Astrocyte of the hippocampus (primary cell): ENCODE measurements at regions not wholly inside any gene's neighbourhood (a gene's known extent, or its start where the extent isn't known, plus 50 kb on each side); places are given as distances from the start of the nearest gene placed in this dataset.
A peak's percentile ranks its signal among the peaks of the same experiment; 100 is the strongest.
"Not testable (repeated sequence)": the region's sequence is repeated elsewhere in the genome, so short reads cannot be mapped to it uniquely, and the experiment has no call there.

Experiments used
- DNase-seq: peaks from one replicate; pipeline ENCODE4 v3.0.0; 2011; ENCODE audit warnings: low read depth, low spot score

DNA sequence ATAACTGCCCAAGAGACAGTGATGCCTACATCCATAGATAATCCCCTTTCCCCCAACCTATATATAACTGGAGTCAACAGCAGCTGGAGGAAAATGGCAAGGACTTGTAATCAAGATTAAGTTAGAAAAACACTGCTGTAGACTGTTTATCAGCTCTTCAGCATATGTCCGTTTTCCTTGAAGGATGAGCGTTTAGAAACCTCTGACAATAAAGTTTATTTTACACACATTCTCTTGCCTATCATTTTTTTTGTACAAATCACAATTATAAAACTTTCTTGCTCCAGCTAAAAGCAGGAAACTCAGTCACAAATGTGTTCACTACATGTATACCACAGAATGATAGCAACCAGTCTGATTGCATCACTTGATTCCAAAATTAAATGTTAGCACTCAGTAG is 50.8 kb downstream of the PPIAL4G start:
- DNase-seq: not testable (repeated sequence)

DNA sequence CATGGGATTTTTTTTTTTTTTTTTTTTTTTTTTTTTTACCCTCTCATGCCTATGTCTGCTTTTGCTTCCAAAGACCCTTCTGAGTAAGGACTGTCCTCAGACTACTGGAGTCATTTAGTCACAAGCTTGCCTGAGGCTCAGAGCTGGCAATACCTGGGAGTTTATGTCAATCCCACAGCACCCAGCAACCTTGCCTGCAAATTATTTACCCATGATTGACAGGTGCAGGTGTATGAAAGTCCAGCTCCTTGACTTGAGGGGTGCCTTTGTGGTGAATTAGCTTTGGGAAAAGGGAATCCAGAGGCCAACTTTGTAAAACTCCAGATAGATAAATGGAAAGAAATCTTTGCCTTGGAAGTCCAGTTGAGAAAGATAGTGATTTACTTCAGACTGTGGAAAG is 53.2 kb downstream of the PPIAL4G start:
- DNase-seq: not testable (repeated sequence)

DNA sequence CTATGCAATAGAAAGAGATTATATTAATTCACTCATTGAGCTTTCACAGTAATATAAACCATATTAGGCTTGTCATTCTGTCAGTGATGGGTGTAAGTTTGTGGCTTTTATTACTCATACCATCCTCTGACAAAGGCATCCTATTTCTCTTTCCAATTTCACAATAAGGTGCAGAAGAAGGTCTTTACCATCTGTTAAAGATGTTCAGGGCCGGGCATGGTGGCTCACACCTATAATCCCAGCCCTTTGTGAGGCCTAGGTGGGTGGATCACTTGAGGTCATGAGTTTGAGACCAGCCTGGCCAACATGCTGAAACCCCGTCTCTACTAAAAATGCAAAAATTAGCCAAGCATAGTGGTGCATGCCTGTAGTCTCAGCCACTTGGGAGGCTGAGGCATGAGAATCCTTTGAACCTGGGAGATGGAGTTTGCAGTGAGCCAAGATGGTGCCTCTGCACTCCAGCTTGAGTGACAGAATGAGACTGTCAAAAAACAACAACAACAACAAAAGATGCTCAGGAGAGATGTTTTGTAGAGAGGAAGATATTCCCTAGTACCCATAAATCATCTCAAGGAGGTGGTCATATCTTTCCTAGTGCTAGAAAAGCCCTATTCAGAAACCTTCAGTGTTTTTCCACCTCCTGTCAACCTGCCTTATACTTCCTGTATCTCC is 56.0 kb downstream of the PPIAL4G start:
- not testable (repeated sequence) for DNase-seq

DNA sequence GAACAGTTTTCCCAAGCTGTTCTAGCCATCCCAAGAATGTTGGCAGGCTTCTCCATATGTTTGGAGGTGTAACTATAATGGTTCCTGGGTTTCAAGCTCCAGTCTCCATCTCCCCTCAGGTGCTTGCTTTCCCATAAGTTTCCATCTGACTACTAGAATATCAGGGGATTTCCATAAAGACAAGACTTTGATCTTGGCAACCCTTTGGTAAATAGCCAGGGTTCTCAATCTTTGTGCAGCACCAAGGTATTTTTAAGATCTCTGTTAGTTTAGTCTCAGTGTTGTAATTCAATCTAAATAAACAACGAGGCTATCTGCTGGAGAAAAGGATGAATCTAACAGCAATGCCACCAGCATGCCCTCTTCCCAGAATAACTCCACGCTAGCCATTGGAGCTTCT is 56.7 kb downstream of the PPIAL4G start:
- not testable (repeated sequence) for DNase-seq

DNA sequence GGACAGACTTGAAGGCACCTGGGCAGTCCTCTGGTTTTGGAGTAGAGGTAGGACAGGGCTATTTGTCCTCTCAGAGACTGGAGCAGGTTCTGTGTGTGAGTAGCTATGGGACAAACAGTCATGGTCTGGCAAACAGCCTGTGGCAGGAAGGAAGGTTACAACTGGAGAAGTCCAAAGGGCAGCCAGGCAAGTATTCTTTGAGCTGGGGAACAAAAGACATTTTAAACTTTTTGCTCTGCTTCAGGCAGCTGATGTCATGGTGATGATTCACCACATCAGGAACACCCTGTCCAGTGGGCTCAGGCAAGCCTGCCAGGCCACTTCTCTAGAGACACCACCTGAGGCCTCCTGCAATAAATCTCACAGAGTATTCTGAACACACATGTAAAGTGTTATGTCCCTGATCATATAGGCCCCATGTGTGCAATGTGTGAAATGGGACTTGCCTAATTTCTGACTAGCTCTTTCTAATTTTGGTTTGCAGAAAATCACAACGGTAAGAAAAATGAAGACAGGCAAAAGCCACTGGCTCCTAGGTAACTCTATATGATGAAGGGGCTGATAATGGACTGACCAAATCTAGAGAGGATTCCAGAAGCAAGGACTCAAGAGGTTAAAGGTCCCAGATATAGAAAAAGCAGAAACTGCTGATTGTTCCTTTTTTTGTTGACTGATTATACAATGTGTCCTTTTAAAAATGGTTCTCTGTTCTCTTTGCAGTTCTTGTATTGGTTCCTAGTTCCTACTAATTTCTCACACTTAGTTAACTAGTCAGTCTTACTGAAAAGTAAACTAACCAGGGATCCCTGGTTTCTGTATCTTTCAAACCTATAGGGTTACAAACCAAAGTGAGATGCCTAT is 58.7 kb downstream of the PPIAL4G start:
- DNase-seq: peak; percentile 65

DNA sequence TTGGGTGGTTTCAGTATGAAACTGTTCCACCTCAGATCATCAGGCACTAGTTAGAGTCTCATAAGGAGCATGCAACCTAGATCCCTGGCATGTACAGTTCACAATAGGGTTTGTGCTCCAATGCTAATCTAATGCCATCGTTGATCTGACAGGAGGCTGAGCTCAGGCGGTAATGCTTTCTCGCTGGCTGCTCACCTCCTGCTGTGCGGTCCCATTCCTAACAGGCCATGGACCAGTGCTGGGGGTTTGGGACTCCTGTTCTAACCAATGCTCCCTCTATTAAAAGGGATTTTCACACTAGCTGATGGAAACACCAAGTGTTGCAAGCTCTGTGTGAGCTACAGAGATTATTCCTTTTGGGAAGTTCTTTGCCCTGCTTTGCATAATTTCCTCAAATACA is 60.2 kb downstream of the PPIAL4G start:
- not testable (repeated sequence) for DNase-seq

DNA sequence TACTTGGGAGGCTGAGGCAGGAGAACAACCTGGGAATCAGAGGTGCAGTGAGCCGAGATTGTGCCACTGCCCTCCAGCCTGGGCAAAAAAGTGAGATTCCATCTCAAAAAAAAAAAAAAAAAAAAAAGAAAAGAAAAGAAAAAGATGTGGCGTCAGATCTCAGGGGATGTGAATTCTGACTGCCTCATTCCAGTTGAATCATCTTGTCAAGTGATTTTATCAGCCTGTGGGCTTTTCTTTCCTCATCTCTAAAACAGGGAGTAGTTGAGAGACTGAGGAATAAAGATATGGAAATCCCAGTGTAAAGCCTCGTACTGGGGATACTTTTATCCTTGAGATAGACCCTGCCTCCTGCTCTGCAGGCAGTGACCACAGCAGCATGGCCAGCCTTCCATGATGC is 65.9 kb downstream of the PPIAL4G start:
- not testable (repeated sequence) for DNase-seq

DNA sequence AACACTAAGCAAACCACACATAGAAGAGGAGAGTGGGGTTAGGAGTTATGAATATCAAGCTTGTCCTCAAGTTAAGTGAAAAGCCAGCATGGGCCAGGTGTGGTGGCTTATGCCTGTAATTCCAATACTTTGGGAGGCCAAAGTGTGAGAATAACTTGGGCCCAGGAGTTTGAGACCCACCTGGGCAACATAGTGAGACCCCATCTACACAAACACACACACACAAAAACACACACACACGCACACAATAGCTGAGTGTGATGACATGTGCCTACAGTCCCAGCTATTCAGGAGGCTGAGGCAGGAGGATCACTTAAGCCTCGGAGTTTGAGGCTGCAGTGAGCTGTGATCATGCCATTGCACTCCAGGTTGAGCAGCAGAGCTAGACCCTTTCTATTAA is 69.7 kb downstream of the PPIAL4G start:
- DNase-seq: not testable (repeated sequence)

DNA sequence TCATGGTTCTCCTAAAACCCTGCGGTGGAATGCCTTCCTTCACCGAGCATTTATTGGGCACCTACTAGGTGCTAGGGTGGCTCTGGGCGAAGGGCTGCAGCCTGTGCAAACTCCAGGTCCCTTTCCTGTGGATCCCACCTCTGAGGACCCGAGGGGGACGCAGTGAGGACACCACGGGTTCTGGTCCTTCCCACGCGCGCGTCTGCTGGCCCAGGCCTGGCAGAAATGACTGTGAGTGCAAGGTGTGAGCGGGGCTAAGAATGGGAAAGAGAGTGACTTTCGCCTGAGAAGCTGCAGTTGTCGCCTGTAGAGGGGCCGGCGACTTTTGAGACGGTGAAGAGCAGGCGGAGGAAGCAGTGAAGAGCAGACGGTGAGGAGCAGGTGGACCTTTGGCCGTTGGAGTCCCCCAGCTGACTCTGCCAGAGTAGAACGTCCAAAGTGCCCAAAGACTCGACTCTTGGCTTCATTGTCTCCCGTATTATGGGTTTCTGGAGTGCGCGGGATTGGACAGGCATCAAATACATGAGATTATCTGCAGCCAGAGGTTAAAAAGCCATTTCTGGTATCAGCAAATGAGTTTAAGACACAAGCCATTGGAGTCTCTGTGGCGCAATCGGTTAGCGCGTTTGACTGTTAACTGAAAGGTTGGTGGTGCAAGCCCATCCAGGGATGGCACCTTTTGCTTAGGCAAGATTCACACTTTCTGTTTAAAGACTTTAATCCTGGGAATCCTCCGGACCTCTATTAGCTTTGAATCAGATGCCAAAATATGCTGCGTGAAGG is 78.1 kb downstream of the PPIAL4G start:
- DNase-seq: not testable (repeated sequence)

DNA sequence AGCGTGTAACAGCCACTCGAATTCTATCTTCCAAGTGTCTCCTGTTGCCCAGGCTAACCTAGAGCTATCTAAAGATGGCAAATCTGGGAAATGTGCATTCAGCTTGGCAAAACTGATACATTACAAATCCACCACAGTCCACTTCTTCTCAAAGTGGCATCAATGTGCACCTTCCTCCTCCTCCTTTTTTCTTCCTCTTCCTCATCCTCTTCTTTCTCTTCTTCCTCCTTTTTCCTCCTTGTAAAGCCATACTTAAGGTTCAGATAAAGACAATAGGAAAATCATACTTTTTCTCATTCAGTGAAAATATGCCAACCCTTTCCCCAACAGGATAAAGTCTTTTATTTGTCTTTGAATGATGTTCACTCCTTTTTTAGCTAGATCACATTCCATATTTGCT is 79.2 kb downstream of the PPIAL4G start:
- not testable (repeated sequence) for DNase-seq

DNA sequence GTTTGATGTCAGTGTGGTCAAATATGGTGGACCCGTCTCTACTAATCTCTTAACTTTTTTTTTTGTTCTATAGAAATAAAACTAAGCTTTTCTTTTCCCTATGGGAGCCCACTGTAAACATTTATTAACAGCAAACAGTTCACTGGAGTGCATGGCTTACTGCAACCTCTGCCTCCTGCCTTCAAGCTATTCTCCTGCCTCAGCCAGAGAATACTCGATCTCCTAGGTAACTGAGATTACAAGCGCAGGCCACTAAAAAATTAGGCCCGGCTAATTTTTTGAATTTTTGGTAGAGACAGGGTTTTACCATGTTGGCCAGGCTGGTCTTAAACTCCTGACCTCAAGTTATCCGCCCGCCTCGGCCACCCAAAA is 80.0 kb downstream of the PPIAL4G start:
- DNase-seq: peak; percentile 17

DNA sequence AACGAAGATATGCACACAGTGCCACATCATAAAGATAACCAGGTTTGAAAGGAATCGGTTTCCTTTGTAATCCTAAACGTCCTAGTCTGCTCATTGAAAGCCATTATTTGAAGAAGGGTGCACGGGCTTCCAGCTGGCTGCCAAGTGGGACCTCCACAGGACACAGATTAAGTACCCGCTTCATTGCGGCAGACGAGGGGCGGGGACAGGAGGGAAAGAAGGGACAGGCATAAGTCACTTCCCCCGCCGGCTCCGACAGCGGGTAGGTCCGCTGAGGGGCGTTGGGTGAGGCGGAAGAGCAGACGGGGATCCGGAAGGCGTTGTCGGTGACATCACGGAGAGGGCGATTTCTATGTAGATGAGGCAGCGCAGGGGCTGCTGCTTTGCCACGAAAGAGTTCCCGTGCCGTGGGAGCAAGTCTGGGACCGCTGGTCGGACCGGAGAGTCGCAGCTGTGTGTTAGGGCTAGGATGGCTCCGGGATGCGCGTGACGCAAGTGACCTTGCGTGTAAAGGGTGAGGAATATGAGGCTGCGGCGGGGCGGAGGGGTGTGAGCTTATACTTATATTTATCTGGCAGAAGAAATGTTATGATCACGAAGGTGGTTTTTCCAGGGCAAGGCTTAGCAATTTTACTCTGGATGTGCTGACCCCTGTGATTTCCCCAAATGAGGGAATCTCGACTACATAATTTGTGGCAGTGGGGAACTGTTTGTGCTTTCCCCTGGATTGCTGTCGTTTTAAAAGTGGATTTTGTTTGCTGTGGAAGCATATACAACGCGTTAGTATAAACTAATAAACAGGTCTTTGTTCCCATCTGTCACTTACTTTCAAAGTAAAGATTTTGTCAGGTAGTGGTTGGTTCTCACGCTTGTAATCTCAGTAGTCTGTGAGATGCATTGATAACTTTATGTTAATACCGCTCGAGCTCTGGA is 80.7 kb downstream of the PPIAL4G start:
- peak; percentile 73 for DNase-seq

DNA sequence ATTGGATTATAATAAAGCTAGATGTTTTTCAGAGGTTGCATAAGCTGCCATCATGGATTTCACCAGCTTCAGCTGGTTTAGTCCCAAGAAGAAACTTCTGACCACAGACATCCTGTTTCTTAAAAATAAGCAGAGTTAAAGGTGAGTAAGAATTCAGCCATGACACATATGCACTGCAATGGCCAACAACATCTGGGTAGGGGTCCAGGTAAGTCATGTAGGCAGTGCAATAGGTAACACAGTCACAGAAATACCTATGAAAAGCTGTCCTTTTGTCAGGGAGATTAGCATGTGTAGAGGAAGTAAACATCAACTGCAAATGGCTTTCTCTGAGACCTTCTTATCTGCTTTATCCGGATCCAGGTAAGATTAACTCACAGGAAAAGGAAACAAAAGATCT is 85.6 kb downstream of the PPIAL4G start:
- DNase-seq: not testable (repeated sequence)

DNA sequence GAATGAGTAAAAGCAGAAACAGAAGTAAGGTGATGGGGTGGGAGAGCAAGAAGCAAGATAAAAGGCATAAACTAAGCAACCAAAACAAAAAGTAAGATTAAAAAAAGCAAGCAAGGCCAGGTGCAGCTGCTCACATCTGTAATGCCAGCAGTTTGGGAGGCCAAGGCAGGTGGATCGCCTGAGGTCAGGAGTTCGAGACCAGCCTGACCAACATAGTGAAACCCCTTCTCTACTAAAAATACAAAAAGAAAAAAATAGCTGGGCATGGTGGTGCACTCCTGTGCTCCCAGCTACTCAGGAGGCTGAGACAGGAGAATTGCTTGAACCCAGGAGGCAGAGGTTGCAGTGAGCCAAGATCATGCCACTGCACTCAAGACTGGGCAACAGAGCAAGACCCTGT is 90.6 kb downstream of the PPIAL4G start:
- not testable (repeated sequence) for DNase-seq

DNA sequence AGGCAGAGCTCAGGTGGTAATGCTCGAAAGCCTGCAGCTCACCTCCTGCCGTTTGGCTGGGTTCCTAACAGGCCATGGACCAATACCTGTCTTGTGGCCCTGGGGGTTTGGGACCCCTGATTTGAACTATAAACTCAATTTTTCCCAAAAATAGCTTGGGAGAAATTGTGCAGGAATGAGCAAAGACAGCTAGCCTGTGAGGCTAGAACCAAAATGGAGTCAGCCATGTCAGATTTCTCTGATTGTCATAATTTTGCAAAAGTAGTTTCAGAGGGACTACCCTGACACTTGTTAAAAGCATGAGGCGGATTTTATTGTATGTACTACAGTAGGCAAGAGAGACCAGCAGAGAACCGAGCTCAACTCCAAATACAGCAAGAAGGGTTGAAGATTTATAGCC is 91.8 kb downstream of the PPIAL4G start:
- not testable (repeated sequence) for DNase-seq

DNA sequence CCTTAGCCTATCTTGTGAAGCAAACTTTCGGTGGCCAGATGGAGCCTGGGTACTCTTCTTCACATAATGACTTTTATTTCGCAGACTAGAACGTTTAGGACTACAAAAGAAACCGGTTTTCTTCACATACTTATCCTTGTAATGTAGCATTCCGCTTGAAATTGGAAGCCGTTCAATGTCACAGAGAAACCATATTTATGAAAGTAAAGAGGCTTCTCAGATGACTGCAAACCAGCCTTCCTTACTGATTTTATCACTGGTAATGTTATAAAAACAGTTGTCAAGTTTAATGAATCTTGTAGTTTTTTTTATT is 94.1 kb downstream of the PPIAL4G start:
- DNase-seq: no peak

DNA sequence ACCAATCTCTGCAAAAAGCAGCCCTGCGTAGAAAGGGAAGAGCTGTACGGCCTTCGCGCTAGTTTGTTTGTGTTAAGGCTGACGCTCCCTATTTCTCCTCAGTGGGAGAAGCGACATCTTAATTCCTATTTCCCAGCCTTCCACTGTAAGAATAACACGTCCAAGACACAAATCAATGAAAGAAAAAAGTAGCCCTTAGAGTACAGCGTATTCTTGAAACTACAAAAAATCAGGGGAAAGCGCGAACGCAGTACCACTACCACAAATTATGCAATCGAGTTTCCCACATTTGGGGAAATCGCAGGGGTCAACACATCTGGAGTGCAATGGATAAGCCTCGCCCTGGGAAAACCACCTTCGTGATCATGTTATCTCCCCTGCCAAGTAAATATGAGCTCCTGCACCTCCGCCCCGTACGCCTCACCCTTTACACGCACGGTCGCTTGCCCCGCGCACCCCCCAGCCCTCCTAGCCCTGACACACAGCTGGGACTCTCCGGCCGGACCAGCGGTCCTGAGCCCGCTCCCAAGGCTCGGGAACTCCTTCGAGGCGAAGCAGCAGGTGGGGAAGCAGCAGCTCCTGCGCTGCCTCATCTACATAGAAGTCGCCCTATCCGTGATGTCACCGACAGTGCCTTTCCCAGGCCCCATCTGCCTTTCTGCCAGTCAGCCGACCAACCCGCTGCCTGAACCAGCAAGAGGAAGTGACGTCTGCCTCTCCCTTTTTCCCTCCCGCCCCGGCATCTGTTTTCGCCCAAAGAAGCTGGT is 94.7 kb downstream of the PPIAL4G start:
- peak; percentile 92 for DNase-seq

DNA sequence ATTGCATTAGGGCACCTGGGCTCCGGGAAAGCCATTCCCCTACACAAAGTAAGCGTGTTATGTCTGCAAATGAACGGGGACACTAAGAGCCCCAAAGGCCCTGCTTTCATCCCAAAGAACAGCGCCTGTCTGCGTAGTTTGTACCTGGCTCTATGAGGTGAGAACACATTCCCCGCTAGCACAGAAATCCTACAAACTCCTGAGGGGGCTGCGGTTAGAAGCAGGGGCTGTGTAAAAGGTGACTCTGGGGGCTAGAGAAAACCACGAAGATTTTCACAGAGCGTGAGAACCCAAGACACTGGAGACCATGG is 95.2 kb downstream of the PPIAL4G start:
- DNase-seq: not testable (repeated sequence)

DNA sequence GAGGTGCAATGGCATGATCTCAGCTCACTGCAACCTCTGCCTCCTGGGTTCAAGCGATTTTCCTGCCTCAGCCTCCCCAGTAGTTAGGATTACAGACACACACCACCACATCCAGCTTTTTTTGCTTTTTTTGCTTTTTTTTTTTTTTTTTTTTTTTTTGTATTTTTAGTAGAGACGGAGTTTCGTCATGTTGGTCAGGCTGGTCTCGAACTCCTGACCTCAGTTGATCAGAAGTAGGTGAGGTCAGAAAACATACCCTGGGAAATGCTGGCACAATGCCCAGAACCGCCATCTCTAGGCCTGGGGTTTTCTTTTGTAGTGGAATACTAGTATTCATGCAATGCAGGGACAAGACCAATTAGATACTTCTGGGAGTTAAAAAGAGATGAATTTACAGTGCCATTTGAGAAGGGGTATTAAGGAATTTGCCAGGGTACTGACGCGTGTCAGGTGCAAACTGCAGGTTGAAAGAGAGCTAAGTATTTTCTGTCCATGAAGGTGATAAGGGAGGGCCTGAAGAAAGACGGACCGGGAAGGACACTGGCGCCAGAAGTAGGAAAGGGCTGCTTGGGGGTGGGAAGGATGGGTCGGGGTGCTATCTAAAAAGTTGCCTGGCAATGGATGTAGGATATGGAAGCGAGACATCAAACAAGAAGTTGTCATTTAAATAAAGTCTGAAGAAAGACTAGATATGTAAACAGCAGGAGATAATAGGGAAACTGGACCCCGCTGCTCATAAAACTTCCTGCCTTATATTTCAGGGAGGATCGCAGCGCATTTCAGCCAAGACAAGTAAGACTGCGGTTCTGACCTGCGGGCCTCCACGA is 95.8 kb downstream of the PPIAL4G start:
- peak; percentile 31 for DNase-seq

DNA sequence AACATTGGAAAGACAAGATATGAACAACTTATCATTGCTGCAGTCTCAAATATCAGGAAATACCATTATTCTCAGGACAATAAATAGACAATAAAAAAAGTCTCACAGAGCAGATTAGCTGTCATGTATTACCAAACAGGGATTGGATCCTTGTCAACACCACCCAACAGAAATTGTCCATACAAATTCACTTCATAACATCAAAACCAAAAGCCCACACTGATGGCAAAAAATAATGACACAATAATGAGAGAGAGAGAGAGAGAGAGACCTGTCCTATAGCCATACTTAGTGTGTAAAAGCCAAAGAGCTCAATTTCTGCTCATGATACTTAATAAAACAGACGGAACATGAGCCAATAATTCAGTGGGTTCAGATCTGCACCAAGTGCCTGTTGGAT is 96.5 kb downstream of the PPIAL4G start:
- DNase-seq: no peak
